A549 (cell line): ENCODE measurements at regions not wholly inside any gene's neighbourhood (a gene's known extent, or its start where the extent isn't known, plus 50 kb on each side); places are given as distances from the start of the nearest gene placed in this dataset.
"Not testable (repeated sequence)": the region's sequence is repeated elsewhere in the genome, so short reads cannot be mapped to it uniquely, and the experiment has no call there.

ENCODE experiments used
- ATAC-seq, 2 experiments: fragments of 200-7000 bp in 1 of 2; fragments of >200 bp in 1 of 2; cut with Nextera tagmentation in 1 of 2; cut with Tn5 transposase in 1 of 2; 3 replicates each; pipeline versions ENCODE4 v1.8.0 to v1.9.1; 2018 to 2020; ENCODE audit warnings: mild to moderate bottlenecking in 1 of 2, moderate library complexity in 1 of 2
- CTCF ChIA-PET: fragments of 300-600 bp; sonication (Branson Sonifier 250); formaldehyde crosslinking; extraction: SDS; loops from one replicate; lab custom pipeline; 2021; ENCODE audit warnings: antibody characterized with exemption, inconsistent platforms; lab: Yijun Ruan, JAX
- POLR2A ChIA-PET: fragments of 350-600 bp; formaldehyde crosslinking; extraction: SDS; loops from one replicate; lab custom pipeline; 2021; ENCODE audit warnings: antibody characterized with exemption, inconsistent platforms; lab: Yijun Ruan, JAX
- DNase-seq, 2 experiments: peaks; one replicate each; pipeline versions ENCODE4 v3.0.0 to v3.0.0-alpha.2; 2011 to 2016; ENCODE audit warnings: low read depth in 1 of 2, low spot score in 1 of 2
- FAIRE-seq: peaks from 2 replicates; lab custom pipeline; 2011; peaks lifted over from hg19 to GRCh38; lab: Jason Lieb, UNC
- H3K27ac ChIP-seq, 2 experiments: fragments of >200 bp; sonication (Bioruptor Twin); formaldehyde crosslinking; 3 replicates each; pipeline ENCODE4 v1.5.1; 2016 to 2017
- H3K4me1 ChIP-seq: fragments of >200 bp; sonication (Bioruptor Twin); formaldehyde crosslinking; 3 replicates; pipeline ENCODE4 v1.6.1; 2016
- H3K4me2 ChIP-seq: fragments of >200 bp; sonication (Bioruptor Twin); formaldehyde crosslinking; 3 replicates; pipeline ENCODE4 v1.6.1; 2016
- H3K4me3 ChIP-seq: fragments of >200 bp; sonication (Bioruptor Twin); formaldehyde crosslinking; 3 replicates; pipeline ENCODE4 v1.5.1; 2016
- H3K9me3 ChIP-seq: fragments of >200 bp; sonication (Bioruptor Twin); formaldehyde crosslinking; 3 replicates; pipeline ENCODE4 v1.6.1; 2016
- BHLHE40 ChIP-seq: IDR thresholded peaks from 2 replicates; pipeline ENCODE4 v1.6.1; 2012; ENCODE audit warnings: low read depth, low read length, inconsistent platforms
- CTCF ChIP-seq: fragments of >200 bp; sonication (Bioruptor Twin); formaldehyde crosslinking; IDR thresholded peaks from 3 replicates; pipeline ENCODE4 v1.5.1; 2016
- E2F6 ChIP-seq: IDR thresholded peaks from 2 replicates; pipeline ENCODE4 v1.6.1; 2012; ENCODE audit warnings: low read depth, borderline replicate concordance
- JUN ChIP-seq, 2 experiments: fragments of >200 bp; sonication (Bioruptor Twin); formaldehyde crosslinking; IDR thresholded peaks; 2 replicates in 1 of 2; 3 replicates in 1 of 2; pipeline ENCODE4 v1.6.1; 2016 to 2017
- MAX ChIP-seq: IDR thresholded peaks from 2 replicates; pipeline ENCODE4 v1.6.1; 2012
- PHF8 ChIP-seq: fragments of 200-600 bp; sonication (generic); IDR thresholded peaks from 2 replicates; pipeline ENCODE4 v1.6.1; 2016; ENCODE audit warnings: low read depth, mild to moderate bottlenecking, antibody characterized with exemption, moderate library complexity, borderline replicate concordance
- POLR2A ChIP-seq: IDR thresholded peaks from 2 replicates; pipeline ENCODE4 v1.6.1; 2012; ENCODE audit warnings: mild to moderate bottlenecking, low read length
- RAD21 ChIP-seq, 2 experiments: fragments of >200 bp in 1 of 2; sonication (Bioruptor Twin) in 1 of 2; formaldehyde crosslinking in 1 of 2; IDR thresholded peaks in 1 of 2; conservative IDR thresholded peaks in 1 of 2; 2 replicates in 1 of 2; 3 replicates in 1 of 2; pipeline ENCODE4 v1.6.1; 2012 to 2018; ENCODE audit warnings: inconsistent platforms in 1 of 2
- RNF2 ChIP-seq: fragments of 200-600 bp; sonication (generic); IDR thresholded peaks from 2 replicates; pipeline ENCODE4 v1.6.1; 2016; ENCODE audit warnings: low read depth, mild to moderate bottlenecking, antibody characterized with exemption, moderate library complexity, borderline replicate concordance
- SMC3 ChIP-seq: fragments of >200 bp; sonication (Bioruptor Twin); formaldehyde crosslinking; IDR thresholded peaks from 3 replicates; pipeline ENCODE4 v1.6.1; 2018; ENCODE audit warnings: inconsistent platforms
- USF2 ChIP-seq: fragments of 450-650 bp; IDR thresholded peaks from 2 replicates; pipeline ENCODE4 v1.6.1; 2014; ENCODE audit warnings: antibody characterized with exemption
- WGBS: methylation state at CpG from one replicate; pipeline ENCODE4 v1.1.6; 2017; ENCODE audit errors: missing lambda C conversion rate; 5-methylcytosine and 5-hydroxymethylcytosine counted together

GRCh38 chr17:45585037-45585733, 94.7 kb upstream of the PLEKHM1 start:
- TF ChIP-seq PHF8 (peak; percentile 17; the same call in 1 of the 2 replicates), BHLHE40 (peak; percentile 73; the same call in 1 of the 2 replicates), RAD21 (conservative IDR thresholded peaks at IDR 0.05 in 1 of 2, IDR thresholded peaks at IDR 0.05 in 1 of 2) (peak in 1 of 2 experiments; percentile 14; a peak in 1 of 5 replicates), USF2 (peak; percentile 83), SMC3 (0 out of 3 replicates have a peak, but pooled peaks have one; percentile 16), CTCF (peak; percentile 40), RNF2 (peak; percentile 82; the same call in 1 of the 2 replicates), MAX (peak; percentile 79; the same call in 1 of the 2 replicates), E2F6 (peak; percentile 64; the same call in 1 of the 2 replicates), POLR2A (peak; percentile 54), JUN (IDR thresholded peaks at IDR 0.05) (peak; percentile 70 to 83; a peak in 4 of 5 replicates)
- Histone ChIP-seq H3K4me3 (peak overlapping the region; percentile 55), H3K4me2 (peak overlapping the region; percentile 78), H3K27ac (peak overlapping the region; percentile 79 to 84)
- not testable (repeated sequence) for H3K9me3 ChIP-seq, FAIRE-seq, H3K4me1 ChIP-seq
- ChIA-PET POLR2A (interaction anchor here (0.9 to 1.6 kb wide), 3 partner anchors 154 to 682 kb away, joined by 3 to 5 read pairs (median 4); no protein-coding TSS in a partner anchor), CTCF (interaction anchor here (0.7 to 5.3 kb wide), 13 partner anchors 158 to 702 kb away, joined by 3 to 27 read pairs (median 4); partner anchors contain the start of gene KANSL1)
- DNase-seq (peak; percentile 80 to 93), ATAC-seq (peak; percentile 64 to 82)
- 3% methylated on average over 38 of the region's 56 CpGs for WGBS

- not testable (repeated sequence) for FAIRE-seq, H3K4me1 ChIP-seq, H3K9me3 ChIP-seq
- 3% methylated on average over 42 of the region's 62 CpGs for WGBS
- peak in 1 of 2 experiments; percentile 75 for DNase-seq
- CTCF ChIA-PET, result interaction anchor here (0.6 to 5.3 kb wide), 17 partner anchors 159 to 701 kb away, joined by 3 to 27 read pairs (median 4); partner anchors contain the start of gene KANSL1
- peak; percentile 62 to 76 for ATAC-seq
- H3K4me2 ChIP-seq, result peak overlapping the region; percentile 78
- POLR2A ChIA-PET, result interaction anchor here (0.6 to 1.6 kb wide), 5 partner anchors 40 to 681 kb away, joined by 3 to 10 read pairs (median 5); partner anchors contain the start of gene KANSL1
- H3K27ac ChIP-seq, result peak overlapping the region; percentile 79 to 84
- TF ChIP-seq JUN (IDR thresholded peaks at IDR 0.05), result peak in 1 of 2 experiments; percentile 57; a peak in 1 of 5 replicates
- TF ChIP-seq MAX, result peak; percentile 38
- peak; percentile 38 for TF ChIP-seq CTCF
- peak; percentile 27 for TF ChIP-seq POLR2A
- peak; percentile 51; the same call in 1 of the 2 replicates for TF ChIP-seq E2F6
- 0 out of 5 replicates have a peak, but pooled peaks of 1 of the 2 experiments have one; percentile 10 for TF ChIP-seq RAD21 (conservative IDR thresholded peaks at IDR 0.05 in 1 of 2, IDR thresholded peaks at IDR 0.05 in 1 of 2)
- H3K4me3 ChIP-seq, result peak overlapping the region; percentile 55
Measured at GRCh38 chr17:45585794-45586650, 95.5 kb upstream of the PLEKHM1 start.

- WGBS, result no CpG with 5 or more reads among the region's 6 CpGs
- CTCF ChIA-PET, result interaction anchor here (1.1 to 5.3 kb wide), 10 partner anchors 160 to 691 kb away, joined by 3 to 27 read pairs (median 4); partner anchors contain the start of gene KANSL1
- FAIRE-seq, H3K4me3 ChIP-seq, H3K4me1 ChIP-seq, H3K9me3 ChIP-seq, ATAC-seq, DNase-seq: not testable (repeated sequence)
- peak overlapping the region in 1 of 2 experiments; percentile 84; a peak in 4 of 6 replicates for H3K27ac ChIP-seq
- POLR2A ChIA-PET, result interaction anchor here (0.6 to 1.6 kb wide), 4 partner anchors 40 to 681 kb away, joined by 3 to 10 read pairs (median 5); partner anchors contain the start of gene KANSL1
- peak overlapping the region; percentile 78 for H3K4me2 ChIP-seq
Measured at GRCh38 chr17:45586651-45586934, 96.1 kb upstream of the PLEKHM1 start.
